ENCODE measurements at regions not wholly inside any gene's neighbourhood (a gene's known extent, or its start where the extent isn't known, plus 50 kb on each side); places are given as distances from the start of the nearest gene placed in this dataset.
A peak's percentile ranks its signal among the peaks of the same experiment; 100 is the strongest.

DNA sequence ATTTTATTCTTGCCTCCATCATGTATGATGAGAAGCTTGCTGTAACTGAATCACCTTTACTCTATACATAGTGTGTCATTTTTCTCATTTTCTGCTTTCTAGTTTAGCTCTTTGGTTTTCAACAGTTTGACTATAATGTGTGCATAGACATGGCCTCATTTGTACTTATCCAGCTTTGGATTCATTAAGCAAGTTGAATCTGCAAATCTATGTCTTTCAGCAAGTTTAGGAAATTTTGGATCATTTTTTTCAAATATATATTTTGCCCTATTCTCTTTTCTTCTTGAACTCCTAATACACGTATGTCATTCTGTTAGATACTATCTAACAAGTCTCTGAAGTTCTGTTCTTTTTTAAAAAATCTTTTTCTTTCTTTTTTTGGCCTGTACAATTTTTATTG, 57.8 kb downstream of the PRLHR start:
- no peak for DNase-seq (ENCODE audit: low spot score in 2 of 2)
- Mint-ChIP-seq H3K9me3 (no peaks in the 10 kb centered on the region), H3K4me3 (no peak overlapping the region), H3K4me1 (no peaks in the 10 kb centered on the region), H3K27ac (no peak overlapping the region), H3K36me3 (no peaks in the 10 kb centered on the region)
- no peak for ATAC-seq

DNA sequence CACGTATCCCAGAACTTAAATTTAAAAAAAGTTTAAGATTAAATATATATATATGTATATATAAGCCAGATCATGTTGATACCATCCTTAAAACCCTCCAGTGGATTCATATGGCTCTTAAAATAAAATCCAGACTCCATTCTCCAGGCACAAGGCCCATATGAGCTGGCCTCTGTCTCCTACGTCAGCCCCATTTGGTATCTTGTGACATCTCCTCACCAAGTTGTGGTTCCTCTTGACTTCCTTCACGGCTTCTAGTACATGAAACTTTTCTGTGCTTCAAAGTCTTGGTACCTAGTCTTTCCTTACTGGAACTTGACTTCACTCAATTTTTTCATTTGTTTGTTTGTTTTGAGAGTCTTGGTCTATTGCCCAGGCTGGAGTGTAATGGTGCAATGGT, 61.3 kb downstream of the PRLHR start:
- H3K27ac Mint-ChIP-seq = no peak overlapping the region
- H3K4me1 Mint-ChIP-seq = peaks cover 5% of the 10 kb centered on the region
- H3K9me3 Mint-ChIP-seq = no peaks in the 10 kb centered on the region
- no peaks in the 10 kb centered on the region for H3K36me3 Mint-ChIP-seq
- H3K4me3 Mint-ChIP-seq = no peak overlapping the region
- no peak for DNase-seq (ENCODE audit: low spot score in 2 of 2)
- no peak for ATAC-seq

DNA sequence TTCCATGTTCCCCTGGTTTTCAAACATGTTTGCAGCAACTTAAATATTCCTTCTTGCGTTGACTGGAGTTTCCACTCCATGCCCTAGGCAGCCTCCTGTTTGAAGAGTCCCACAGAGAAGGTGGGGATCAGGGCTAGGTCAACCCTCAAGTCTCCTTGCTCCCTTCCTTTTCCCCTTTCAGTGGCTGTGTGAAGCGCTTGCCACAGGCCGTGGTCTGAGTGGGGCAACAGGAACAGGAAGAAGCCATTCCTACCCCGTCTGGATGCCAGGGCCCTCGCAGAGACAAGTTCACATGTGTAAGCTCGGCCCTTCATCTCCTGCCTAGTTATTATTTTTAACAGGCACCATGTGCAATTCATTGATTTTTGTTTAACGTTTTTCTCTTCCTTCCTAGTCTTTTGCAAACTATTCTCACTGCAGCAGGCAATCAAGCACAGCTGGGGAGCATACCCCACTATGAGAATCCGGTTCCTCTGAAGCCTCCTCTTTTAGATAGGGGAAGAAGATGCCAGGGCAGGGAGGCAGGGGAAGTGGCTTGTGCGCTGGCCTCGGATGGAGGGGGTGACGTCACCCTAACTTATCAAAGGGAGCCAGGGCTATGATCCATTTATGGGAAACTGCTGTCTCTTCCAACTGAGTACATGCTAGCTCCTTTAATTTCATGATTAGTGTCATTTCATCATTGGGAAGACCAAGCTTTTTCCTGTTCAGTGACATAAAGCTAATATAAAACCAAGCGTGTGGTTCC, 64.2 kb downstream of the PRLHR start:
- no peaks in the 10 kb centered on the region for H3K9me3 Mint-ChIP-seq
- peaks cover 5% of the 10 kb centered on the region for H3K4me1 Mint-ChIP-seq
- H3K4me3 Mint-ChIP-seq = no peak overlapping the region
- ATAC-seq (no peak), DNase-seq (ENCODE audit: low spot score in 2 of 2) (peak in 1 of 2 donors; percentile 23)
- H3K36me3 Mint-ChIP-seq = no peaks in the 10 kb centered on the region
- H3K27ac Mint-ChIP-seq = no peak overlapping the region

DNA sequence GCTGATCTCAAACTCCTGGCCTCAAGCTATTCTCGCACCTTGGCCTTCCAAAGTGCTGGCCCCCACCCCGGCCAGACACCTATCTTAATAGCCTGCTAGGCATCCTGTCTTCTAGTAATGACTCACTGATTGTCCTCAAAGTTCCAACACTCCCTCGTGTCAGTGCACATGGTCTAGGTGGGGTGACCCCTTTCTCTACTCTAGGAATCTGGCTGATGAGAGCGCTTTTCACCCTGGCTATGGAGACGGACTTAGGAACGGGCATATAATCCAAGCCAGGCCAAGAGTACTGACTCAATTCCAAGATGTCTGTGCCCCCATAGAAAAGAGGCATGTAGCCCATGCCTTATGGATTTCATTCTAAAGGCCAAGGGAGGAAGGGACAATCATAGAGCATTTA, 67.0 kb downstream of the PRLHR start:
- peaks cover 5% of the 10 kb centered on the region for H3K4me1 Mint-ChIP-seq
- no peaks in the 10 kb centered on the region for H3K36me3 Mint-ChIP-seq
- DNase-seq (ENCODE audit: low spot score in 2 of 2) = no peak
- ATAC-seq = no peak
- no peak overlapping the region for H3K4me3 Mint-ChIP-seq
- no peak overlapping the region for H3K27ac Mint-ChIP-seq
- no peaks in the 10 kb centered on the region for H3K9me3 Mint-ChIP-seq

DNA sequence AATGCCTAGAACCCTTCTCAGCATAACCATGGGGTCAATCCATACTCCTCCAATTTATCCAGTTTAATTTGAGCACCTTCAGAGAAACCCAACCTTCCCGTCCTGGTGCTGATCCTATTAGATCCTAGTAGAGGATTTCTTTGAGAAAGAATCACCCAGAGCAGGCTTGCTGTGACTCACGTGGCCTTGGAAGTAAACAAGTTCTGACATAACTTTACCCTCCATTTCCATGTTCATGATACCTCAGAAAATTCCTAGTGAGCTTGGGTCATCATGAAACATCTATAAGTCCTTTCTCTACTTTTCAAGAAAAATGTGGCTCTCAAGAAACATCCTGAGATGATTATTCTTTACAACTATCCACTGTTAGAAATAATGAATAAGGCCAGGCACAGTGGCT, 71.7 kb downstream of the PRLHR start:
- no peaks in the 10 kb centered on the region for H3K4me1 Mint-ChIP-seq
- DNase-seq (ENCODE audit: low spot score in 2 of 2) (peak in 1 of 2 donors; percentile 8), ATAC-seq (no peak)
- no peaks in the 10 kb centered on the region for H3K36me3 Mint-ChIP-seq
- no peaks in the 10 kb centered on the region for H3K9me3 Mint-ChIP-seq
- no peak overlapping the region for H3K4me3 Mint-ChIP-seq
- no peak overlapping the region for H3K27ac Mint-ChIP-seq

DNA sequence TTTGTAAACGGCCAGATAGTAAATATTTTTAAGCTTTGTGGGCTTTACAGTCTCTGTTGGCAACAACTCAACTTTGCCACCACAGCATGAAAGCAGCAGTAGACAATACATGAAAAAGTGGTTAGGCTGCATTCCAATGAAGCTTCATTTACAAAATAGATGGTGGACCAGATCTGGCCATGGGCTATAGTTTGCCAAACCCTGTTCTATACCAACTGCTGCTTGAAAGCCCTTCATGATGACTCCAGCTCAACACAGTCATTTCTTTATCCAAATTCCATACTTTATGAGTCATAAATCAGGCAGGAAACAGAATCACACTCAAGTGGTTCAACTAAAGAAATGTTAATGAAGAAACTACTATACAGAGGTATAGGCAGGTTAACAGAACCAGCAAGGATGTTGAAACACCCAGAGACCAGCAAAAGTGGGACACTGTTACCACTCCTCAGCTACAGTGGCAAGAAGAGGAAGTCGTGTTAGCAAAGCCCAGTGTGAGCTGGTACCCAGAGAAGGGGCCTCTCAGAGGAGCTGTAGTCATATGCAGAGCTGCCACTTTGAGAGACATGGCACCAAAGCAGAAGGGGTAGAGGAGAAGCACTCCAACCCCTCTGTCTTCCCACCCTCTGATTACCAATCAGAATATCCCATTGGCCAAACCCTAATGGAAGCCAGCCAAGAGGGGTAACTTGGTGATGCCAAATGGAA, 72.5 kb downstream of the PRLHR start:
- Mint-ChIP-seq H3K36me3 (no peaks in the 10 kb centered on the region), H3K9me3 (no peaks in the 10 kb centered on the region), H3K27ac (no peak overlapping the region), H3K4me1 (no peaks in the 10 kb centered on the region), H3K4me3 (no peak overlapping the region)
- peak in 1 of 2 donors; percentile 40 for DNase-seq (ENCODE audit: low spot score in 2 of 2)
- peak; percentile 39 for ATAC-seq

DNA sequence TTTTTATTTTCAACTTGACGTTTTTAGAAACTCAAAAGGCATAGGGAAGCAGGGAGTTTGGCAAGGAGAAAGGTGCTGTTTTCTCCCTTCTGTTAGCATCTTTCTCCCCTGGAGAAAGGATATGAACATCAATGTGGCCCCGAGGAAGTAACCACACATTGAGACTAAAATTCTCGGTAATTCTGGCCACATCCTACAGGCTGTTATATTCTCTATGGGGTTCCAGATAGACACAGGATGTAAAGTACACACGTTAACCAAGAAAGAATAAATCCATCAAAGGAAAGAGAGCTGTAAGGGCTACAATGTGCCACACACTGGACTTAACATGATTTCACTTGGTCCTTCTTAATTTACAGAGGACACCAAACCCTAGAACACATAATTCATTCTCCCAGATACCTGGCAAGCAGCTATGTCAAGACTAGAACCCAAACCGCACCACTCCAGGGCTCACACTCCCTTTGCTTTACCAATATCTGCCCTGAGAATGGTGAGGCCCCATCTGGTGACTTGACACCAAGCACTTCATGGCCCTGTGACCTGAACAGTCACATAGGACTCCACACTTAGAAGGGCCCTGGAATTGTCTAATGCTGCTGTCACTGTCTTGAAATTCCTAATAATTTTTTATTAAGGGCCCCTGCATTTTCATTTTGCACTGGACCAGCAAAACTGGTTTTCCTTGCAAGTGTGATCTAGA, 73.9 kb downstream of the PRLHR start:
- H3K9me3 Mint-ChIP-seq = no peaks in the 10 kb centered on the region
- no peak for ATAC-seq
- DNase-seq (ENCODE audit: low spot score in 2 of 2) = peak in 1 of 2 donors; percentile 7
- no peaks in the 10 kb centered on the region for H3K4me1 Mint-ChIP-seq
- H3K36me3 Mint-ChIP-seq = no peaks in the 10 kb centered on the region
- no peak overlapping the region for H3K4me3 Mint-ChIP-seq
- H3K27ac Mint-ChIP-seq = no peak overlapping the region

DNA sequence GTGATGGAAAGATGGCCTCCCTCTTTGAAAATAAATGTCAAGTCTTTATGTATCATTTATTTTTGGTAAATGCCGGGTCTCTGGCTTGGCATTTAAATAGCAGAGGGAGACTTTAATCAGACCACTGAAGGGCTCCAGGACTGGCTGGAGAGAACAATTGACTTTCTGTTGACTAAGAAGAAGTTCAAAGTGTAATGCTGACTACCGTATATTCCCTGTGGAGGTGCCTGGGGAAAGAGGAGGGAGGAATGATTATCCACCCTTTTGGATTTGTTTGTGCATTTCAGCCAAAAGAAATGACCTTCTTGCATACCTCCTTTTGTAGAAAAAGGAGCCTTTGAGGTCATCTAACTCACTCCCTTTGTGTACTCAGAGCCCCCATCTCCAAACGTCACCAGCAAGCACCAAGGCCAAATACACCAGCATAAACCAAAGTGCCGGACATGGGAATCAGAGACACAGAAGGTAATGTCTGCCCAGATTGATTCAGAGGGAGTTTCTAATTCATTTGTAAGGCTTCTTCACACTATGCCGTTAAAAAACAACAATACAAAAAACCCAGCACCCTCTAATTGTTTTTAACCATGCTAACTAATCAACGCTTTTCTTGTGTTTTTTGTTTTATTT, 75.2 kb downstream of the PRLHR start:
- no peak overlapping the region for H3K27ac Mint-ChIP-seq
- H3K4me1 Mint-ChIP-seq = no peaks in the 10 kb centered on the region
- H3K9me3 Mint-ChIP-seq = no peaks in the 10 kb centered on the region

DNA sequence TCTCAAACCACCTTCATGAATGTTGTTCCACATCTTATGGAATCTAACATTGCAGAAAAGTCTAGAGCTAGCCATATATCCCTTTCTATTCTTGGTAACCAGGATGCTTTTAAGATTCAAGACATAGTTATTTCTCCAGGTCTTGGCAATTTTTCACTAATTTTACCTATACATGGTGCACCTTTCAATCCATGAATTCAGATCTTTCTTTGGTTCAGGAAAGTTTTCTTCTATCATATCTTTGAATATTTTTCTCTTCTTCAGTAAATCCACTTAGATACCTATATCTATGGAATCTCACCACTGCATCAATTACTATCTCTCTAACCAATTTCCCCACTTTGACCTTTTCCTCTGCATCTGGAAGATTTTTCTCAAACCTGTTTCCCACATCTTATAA, 77.4 kb downstream of the PRLHR start:
- H3K4me1 Mint-ChIP-seq = no peaks in the 10 kb centered on the region
- ATAC-seq (no peak), DNase-seq (ENCODE audit: low spot score in 2 of 2) (no peak)
- no peaks in the 10 kb centered on the region for H3K36me3 Mint-ChIP-seq
- H3K4me3 Mint-ChIP-seq = no peak overlapping the region
- no peak overlapping the region for H3K27ac Mint-ChIP-seq
- no peaks in the 10 kb centered on the region for H3K9me3 Mint-ChIP-seq

More for the DNA sequence above, 75.2 kb downstream of the PRLHR start:
- DNase-seq (ENCODE audit: low spot score in 2 of 2) (peak in 1 of 2 donors; percentile 2), ATAC-seq (no peak)
- Mint-ChIP-seq H3K36me3 (no peaks in the 10 kb centered on the region), H3K4me3 (no peak overlapping the region)

DNA sequence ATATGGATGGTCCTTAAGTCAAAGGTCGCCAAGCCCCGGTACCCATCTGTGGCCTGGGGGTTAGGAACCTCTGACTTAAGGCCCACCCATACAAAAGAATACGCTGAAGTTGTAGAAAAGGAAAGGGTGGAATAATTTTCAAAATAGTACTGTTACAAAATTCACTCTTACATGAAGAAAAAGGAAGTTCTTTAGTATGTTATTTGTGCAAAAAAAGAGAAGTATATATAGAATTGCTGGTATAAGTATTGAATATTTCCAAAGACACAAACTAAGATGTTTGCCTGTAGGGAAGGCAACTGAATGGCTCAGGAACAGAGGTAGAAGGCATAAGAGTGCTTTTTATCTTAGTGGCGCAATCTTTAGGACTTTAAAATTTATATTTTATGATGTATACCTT, 78.7 kb downstream of the PRLHR start:
- no peak for ATAC-seq
- H3K27ac Mint-ChIP-seq = no peak overlapping the region
- H3K36me3 Mint-ChIP-seq = no peaks in the 10 kb centered on the region
- H3K9me3 Mint-ChIP-seq = no peaks in the 10 kb centered on the region
- H3K4me1 Mint-ChIP-seq = no peaks in the 10 kb centered on the region
- no peak overlapping the region for H3K4me3 Mint-ChIP-seq
- peak in 1 of 2 donors; percentile 12 for DNase-seq (ENCODE audit: low spot score in 2 of 2)

DNA sequence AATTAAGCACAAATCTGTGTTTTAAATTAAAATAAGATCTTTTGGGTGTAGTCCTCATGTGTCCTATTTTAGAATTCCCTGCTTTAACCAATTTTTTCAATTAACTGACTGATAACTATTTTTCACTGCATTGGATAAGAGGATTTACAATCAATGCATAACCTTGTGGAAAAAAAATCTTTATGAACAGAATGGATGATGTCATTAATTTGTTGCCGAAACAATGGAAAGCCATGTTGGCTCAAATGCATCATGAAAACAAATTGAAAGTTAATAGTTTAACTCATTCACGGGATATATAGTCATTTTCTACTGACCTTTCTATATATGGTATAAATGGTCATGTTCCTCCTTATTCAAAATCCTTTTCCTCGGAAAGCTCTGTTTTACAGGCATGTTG, 82.3 kb downstream of the PRLHR start:
- ATAC-seq (no peak), DNase-seq (ENCODE audit: low spot score in 2 of 2) (no peak)

DNA sequence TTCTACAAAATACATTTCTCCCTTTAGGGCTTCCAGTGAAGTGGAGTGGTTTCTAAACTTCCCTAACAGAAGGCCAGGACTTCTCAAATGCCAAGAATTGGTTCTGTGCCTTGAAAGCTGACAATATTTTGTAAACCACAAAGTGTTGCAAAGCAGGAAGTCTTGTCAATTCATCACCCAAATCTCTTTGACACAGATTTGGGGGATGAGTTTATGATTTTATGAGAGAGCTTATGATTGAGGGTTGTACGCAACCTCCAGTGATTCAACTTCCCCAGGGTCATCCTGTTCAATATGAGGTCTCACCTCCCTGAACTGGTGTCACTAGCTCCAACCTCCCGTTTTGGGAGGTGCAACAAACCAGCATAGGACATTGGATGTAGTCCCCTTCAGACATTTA, 83.7 kb downstream of the PRLHR start:
- ATAC-seq = no peak
- DNase-seq (ENCODE audit: low spot score in 2 of 2) = peak in 1 of 2 donors; percentile 2
- Mint-ChIP-seq H3K9me3 (no peaks in the 10 kb centered on the region), H3K4me1 (no peaks in the 10 kb centered on the region), H3K4me3 (no peak overlapping the region), H3K36me3 (no peaks in the 10 kb centered on the region), H3K27ac (no peak overlapping the region)

More for the DNA sequence above, 82.3 kb downstream of the PRLHR start:
- no peak overlapping the region for H3K4me3 Mint-ChIP-seq
- H3K4me1 Mint-ChIP-seq = no peaks in the 10 kb centered on the region
- no peak overlapping the region for H3K27ac Mint-ChIP-seq
- H3K36me3 Mint-ChIP-seq = no peaks in the 10 kb centered on the region
- H3K9me3 Mint-ChIP-seq = no peaks in the 10 kb centered on the region

DNA sequence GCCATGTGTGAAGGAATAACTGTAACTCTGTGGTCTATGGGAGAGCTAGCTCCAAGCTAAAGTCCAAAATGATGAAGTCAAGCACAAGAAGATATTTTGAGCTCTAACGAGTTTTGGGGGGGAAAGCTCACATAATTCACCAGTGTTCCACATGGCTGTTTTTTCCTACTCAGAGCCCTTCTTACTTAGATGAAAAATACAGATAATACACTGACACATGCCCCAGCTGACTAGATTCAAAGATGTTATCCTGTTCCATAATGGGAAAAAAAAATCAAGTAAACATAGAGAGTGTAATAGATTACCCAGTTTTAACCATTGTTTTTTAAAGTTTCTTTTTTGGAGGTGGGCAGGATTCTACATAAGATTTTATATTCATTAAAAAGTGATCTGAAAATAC, 86.6 kb downstream of the PRLHR start:
- Mint-ChIP-seq H3K9me3 (no peaks in the 10 kb centered on the region), H3K4me1 (peaks cover 7% of the 10 kb centered on the region), H3K36me3 (no peaks in the 10 kb centered on the region), H3K27ac (no peak overlapping the region), H3K4me3 (no peak overlapping the region)
- DNase-seq (ENCODE audit: low spot score in 2 of 2) (no peak), ATAC-seq (no peak)

DNA sequence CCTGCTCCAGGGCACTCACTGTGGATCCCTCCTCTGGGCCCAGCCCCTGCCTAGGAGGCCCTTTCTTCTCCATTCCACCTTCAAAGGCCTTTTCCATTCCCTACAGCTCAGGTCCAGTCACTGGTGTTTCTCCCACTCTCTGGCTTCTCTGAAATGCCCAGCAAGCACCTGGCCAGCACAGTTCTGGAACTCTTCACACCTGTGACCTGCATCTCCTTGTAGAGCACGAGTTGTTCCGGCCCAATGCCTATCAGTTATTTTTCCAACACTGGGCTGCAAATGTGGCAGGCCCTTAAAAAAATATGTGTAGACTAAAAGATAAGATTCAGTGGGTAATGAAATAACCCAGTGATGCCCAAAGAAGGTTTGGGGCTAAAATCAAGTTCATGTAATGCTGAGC, 87.1 kb downstream of the PRLHR start:
- Mint-ChIP-seq H3K36me3 (no peaks in the 10 kb centered on the region), H3K4me3 (no peak overlapping the region), H3K4me1 (peaks cover 11% of the 10 kb centered on the region), H3K27ac (no peak overlapping the region), H3K9me3 (no peaks in the 10 kb centered on the region)
- no peak for DNase-seq (ENCODE audit: low spot score in 2 of 2)
- no peak for ATAC-seq
